ENCODE measurements at regions not wholly inside any gene's neighbourhood (a gene's known extent, or its start where the extent isn't known, plus 50 kb on each side); places are given as distances from the start of the nearest gene placed in this dataset.
"Not testable (repeated sequence)": the region's sequence is repeated elsewhere in the genome, so short reads cannot be mapped to it uniquely, and the experiment has no call there.

GRCh38 chr6:133790756-133791155, 98.2 kb upstream of the TCF21 start:
- DNase-seq (ENCODE audit: low read depth) = not testable (repeated sequence)

GRCh38 chr6:133795051-133795450, 93.9 kb upstream of the TCF21 start:
- not testable (repeated sequence) for DNase-seq (ENCODE audit: low read depth)

GRCh38 chr6:133796235-133796634, 92.7 kb upstream of the TCF21 start:
- DNase-seq (ENCODE audit: low read depth) = no peak

GRCh38 chr6:133799043-133799442, 89.9 kb upstream of the TCF21 start:
- DNase-seq (ENCODE audit: low read depth) = no peak

DNA sequence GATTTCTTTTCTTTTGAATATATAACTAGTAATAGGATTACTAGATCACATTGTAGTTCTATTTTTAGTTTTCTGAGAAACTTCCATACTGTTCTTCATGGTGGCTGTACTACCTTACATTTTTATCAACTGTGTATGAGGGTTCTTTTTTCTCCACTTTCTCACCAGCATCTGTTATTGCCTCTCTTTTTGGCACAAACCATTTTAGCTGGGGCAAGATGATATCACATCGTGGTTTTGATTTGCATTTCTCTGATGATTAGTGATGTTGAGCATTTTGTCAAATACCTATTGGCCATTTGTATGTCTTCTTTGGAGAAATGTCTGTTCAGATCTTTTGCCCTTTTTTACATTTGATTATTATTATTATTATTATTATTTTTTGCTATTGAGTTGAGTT, 86.1 kb upstream of the TCF21 start:
- DNase-seq (ENCODE audit: low read depth) = no peak

- DNase-seq (ENCODE audit: low read depth) = no peak
Observed at GRCh38 chr6:133804265-133804664, 84.6 kb upstream of the TCF21 start.

DNA sequence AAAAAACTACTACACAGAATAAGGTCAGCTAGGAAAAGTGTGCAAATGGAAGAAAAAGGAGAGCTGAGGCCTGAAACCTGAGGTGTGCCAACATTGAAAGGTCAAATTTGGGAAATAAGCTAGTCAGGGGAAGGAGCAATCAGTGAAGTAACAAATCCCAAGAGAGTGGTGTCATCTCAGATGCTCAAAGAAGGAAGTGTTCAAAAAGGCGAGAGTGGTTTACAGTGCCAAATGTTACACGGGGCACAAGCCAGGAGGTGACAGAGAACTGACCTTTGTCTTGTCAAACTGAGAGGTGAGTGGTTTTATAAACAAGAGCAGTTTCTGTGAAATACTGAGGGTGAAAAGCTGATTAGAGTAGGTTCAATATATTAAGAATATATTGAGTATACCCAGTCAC, 83.0 kb upstream of the TCF21 start:
- no peak for DNase-seq (ENCODE audit: low read depth)

- no peak for DNase-seq (ENCODE audit: low read depth)
Observed at GRCh38 chr6:133806382-133807140, 82.4 kb upstream of the TCF21 start.

GRCh38 chr6:133807501-133807900, 81.4 kb upstream of the TCF21 start:
- no peak for DNase-seq (ENCODE audit: low read depth)

GRCh38 chr6:133809406-133809805, 79.5 kb upstream of the TCF21 start:
- DNase-seq (ENCODE audit: low read depth) = no peak

DNA sequence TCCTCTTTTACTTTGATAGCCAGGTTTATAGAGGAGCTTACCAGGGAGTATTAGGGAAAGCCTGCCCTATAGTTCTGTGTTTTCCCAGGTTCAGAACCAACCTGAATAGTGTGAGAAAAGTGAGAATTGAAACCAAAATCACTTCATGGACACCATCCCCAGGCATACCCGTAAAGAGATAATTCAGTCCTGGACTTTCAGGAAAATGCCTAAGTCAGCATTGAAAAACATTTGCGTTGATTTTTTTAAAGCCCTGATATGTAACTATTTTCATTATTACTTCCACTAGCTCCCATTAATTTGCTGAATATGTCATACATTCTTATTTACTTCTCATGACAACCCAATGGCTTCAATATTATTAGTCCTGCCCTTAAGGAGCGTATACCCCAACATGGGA, 77.4 kb upstream of the TCF21 start:
- no peak for DNase-seq (ENCODE audit: low read depth)

GRCh38 chr6:133812446-133812845, 76.5 kb upstream of the TCF21 start:
- DNase-seq (ENCODE audit: low read depth) = not testable (repeated sequence)

DNA sequence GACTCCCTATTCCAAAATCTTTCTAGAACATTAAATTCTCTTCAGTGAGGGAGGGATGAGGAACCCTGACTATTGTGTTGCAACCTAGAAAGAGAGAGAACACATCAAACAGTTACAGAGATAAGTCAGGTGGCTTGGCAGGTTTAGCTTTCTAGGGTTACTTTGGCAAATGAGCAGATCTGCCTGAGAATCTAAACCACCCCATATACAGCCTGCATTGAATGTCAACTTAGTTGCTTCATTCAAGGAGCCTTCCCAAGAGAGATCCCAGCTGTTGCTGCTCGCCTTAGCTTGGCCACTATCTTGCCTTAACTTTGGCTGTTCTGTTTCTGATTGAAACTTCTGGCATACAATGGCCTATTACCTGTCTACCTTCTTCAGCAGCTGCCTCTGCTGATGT, 74.7 kb upstream of the TCF21 start:
- DNase-seq (ENCODE audit: low read depth) = no peak

DNA sequence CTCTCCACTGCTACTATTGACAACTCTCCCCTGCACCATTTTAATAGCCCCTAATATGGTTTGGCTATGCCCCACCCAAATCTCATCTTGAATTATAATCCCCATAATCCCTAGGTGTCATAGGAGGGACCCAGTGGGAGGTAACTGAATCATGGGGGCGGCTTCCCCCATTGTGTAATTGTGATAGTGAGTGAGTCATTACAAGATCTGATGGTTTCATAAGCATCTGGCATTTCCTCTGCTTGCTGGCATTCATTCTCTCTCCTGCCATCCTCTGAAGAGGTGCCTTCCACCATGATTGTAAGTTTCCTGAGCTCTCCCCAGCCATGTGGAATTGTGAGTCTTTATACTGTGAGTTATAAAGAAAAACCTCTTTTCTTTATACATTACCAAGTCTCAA, 74.1 kb upstream of the TCF21 start:
- DNase-seq (ENCODE audit: low read depth) = no peak

GRCh38 chr6:133815313-133815712, 73.6 kb upstream of the TCF21 start:
- DNase-seq (ENCODE audit: low read depth) = no peak

GRCh38 chr6:133816171-133816570, 72.7 kb upstream of the TCF21 start:
- no peak for DNase-seq (ENCODE audit: low read depth)

- DNase-seq (ENCODE audit: low read depth) = no peak
Observed at GRCh38 chr6:133817460-133818047, 71.4 kb upstream of the TCF21 start.

DNA sequence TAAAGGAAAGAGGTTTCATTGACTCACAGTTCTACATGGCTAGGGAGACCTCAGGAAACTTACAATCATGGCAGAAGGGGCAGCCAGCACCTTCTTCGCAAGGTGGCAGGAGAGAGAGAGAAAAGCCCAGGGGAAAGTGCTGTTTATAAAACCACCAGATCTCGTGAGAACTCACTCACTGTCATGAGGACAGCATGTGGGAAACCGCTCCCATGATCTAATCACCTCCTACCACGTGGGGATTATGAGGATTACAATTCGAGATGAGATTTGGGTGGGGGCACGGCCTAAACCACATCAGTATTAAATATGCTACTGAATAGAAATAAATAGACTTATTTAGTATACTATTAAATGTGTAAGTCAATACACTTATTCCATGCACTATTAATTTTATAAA, 70.6 kb upstream of the TCF21 start:
- no peak for DNase-seq (ENCODE audit: low read depth)

DNA sequence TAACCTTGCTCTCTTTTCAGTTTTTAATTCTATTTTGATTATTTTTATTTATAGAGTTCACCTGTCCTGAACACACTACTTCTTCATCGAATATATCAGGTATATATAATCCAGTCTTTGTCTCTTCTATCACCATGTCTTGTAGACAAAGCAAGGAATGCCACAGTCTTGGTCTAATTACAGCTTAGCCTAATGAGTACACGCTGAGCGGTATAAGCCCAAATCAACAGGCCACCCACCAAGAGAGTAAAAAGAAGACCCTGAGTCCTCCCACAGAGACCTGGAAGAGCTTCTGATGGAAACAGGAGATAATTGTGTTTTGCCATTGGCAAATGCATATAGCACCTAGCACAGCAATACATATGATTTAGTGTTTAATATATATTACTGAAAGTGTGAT, 68.7 kb upstream of the TCF21 start:
- no peak for DNase-seq (ENCODE audit: low read depth)

GRCh38 chr6:133827766-133828165, 61.1 kb upstream of the TCF21 start:
- no peak for DNase-seq (ENCODE audit: low read depth)

DNA sequence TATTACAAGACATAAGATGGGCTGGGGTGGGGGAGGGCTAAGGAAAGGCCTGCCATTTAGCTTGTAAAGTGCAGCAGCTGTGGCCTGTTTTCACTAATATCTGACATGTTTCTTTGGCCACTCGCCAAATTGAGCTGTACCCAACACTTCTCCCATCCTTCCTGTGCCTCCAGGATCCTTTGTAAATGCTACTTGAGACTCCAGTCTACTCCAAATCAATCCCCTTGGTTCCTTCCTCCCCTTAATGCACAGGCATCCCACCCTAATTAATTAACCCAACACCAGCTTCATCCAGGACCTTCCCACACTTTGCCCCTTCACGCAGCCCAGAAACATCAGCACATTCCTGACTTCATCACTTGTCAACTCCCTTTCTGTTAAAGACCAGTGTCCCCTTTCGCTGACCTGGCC, 55.0 kb upstream of the TCF21 start:
- no peak for DNase-seq (ENCODE audit: low read depth)

DNA sequence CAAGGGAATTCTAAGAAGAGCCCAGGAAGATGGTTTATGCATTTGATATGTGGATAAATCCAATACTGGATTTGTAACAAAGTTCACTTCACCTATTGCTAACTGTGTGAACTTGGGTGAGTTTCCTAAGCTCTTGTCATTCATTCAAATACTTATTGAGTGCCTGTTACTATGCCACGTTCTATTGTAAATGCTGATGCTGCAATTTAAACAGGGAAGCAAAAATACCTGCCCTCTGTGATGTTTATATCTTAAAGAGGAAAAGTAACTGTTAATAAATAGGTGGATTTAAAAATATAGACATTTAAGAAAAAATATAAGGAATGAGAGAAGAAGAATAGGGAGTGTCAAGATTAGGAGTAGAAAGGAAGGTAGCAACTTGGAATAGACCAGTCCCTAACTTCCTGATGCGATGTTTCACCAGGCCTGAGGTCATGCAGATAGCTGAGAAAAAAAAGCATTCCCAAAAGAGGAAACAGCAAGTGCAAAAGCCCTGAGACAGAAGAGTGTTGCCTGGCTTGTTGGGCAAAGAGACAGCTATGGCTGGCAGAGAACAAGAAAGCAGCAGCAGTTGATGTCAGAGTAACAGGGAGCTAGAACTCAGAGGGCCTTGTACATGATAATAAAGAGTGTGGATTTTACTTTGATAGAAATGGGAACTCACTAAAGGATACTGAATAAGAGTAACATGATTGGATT, 54.3 kb upstream of the TCF21 start:
- no peak for DNase-seq (ENCODE audit: low read depth)

DNA sequence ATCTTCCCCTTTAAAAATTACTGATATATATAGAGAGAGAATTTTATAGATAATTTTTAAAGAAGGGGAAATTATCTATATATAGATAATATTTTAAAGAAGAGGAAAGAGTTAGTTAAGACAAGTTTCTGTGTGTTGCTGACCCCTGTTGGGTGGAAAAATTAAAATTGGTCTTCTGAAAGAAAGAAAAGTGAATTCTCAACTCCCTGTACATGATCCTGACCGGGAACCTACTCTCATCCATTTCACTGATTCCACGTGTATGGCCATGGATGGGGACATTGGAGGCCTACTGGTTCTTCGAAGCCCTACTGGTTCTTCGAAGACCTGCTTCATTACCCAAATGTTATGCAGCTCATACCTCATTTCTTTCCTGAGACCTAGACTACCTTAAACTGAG, 53.0 kb upstream of the TCF21 start:
- no peak for DNase-seq (ENCODE audit: low read depth)

Measured in CMK (cell line).